ENCODE measurements at regions not wholly inside any gene's neighbourhood (a gene's known extent, or its start where the extent isn't known, plus 50 kb on each side); places are given as distances from the start of the nearest gene placed in this dataset.

DNA sequence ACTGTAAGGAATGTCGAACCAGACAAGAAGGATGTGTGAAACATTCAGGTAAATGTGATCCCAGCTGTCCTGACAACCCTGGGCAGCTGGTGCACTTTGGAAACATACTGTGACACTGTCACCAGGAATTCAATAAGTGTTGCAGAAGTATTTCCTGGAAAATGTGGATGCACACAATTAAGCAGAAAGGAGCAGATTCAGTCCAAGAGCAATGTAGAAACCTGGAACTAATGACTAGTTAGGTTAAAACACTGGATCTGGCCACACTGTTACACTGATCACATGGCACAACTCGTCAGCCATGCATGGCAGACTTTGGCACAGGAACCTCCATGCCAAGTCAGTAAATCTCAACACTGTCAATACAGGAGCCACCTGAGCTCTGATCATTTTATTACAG, 109.0 kb downstream of the FAM174A start (continued):
- TF ChIP-seq, protein P1, sequence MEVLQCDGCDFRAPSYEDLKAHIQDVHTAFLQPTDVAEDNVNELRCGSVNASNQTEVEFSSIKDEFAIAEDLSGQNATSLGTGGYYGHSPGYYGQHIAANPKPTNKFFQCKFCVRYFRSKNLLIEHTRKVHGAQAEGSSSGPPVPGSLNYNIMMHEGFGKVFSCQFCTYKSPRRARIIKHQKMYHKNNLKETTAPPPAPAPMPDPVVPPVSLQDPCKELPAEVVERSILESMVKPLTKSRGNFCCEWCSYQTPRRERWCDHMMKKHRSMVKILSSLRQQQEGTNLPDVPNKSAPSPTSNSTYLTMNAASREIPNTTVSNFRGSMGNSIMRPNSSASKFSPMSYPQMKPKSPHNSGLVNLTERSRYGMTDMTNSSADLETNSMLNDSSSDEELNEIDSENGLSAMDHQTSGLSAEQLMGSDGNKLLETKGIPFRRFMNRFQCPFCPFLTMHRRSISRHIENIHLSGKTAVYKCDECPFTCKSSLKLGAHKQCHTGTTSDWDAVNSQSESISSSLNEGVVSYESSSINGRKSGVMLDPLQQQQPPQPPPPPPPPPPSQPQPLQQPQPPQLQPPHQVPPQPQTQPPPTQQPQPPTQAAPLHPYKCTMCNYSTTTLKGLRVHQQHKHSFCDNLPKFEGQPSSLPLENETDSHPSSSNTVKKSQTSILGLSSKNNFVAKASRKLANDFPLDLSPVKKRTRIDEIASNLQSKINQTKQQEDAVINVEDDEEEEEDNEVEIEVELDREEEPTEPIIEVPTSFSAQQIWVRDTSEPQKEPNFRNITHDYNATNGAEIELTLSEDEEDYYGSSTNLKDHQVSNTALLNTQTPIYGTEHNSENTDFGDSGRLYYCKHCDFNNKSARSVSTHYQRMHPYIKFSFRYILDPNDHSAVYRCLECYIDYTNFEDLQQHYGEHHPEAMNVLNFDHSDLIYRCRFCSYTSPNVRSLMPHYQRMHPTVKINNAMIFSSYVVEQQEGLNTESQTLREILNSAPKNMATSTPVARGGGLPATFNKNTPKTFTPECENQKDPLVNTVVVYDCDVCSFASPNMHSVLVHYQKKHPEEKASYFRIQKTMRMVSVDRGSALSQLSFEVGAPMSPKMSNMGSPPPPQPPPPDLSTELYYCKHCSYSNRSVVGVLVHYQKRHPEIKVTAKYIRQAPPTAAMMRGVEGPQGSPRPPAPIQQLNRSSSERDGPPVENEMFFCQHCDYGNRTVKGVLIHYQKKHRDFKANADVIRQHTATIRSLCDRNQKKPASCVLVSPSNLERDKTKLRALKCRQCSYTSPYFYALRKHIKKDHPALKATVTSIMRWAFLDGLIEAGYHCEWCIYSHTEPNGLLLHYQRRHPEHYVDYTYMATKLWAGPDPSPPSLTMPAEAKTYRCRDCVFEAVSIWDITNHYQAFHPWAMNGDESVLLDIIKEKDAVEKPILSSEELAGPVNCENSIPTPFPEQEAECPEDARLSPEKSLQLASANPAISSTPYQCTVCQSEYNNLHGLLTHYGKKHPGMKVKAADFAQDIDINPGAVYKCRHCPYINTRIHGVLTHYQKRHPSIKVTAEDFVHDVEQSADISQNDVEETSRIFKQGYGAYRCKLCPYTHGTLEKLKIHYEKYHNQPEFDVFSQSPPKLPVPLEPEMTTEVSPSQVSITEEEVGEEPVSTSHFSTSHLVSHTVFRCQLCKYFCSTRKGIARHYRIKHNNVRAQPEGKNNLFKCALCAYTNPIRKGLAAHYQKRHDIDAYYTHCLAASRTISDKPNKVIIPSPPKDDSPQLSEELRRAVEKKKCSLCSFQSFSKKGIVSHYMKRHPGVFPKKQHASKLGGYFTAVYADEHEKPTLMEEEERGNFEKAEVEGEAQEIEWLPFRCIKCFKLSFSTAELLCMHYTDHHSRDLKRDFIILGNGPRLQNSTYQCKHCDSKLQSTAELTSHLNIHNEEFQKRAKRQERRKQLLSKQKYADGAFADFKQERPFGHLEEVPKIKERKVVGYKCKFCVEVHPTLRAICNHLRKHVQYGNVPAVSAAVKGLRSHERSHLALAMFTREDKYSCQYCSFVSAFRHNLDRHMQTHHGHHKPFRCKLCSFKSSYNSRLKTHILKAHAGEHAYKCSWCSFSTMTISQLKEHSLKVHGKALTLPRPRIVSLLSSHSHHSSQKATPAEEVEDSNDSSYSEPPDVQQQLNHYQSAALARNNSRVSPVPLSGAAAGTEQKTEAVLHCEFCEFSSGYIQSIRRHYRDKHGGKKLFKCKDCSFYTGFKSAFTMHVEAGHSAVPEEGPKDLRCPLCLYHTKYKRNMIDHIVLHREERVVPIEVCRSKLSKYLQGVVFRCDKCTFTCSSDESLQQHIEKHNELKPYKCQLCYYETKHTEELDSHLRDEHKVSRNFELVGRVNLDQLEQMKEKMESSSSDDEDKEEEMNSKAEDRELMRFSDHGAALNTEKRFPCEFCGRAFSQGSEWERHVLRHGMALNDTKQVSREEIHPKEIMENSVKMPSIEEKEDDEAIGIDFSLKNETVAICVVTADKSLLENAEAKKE (CRISPR knock-in tag; IDR thresholded peaks at IDR 0.05): no peak
- TF ChIP-seq CTCF (conservative IDR thresholded peaks at IDR 0.05; ENCODE audit: low read depth in 2 of 2) (no peak), CREB1 (CRISPR knock-in tag; IDR thresholded peaks at IDR 0.05; ENCODE audit: low read depth) (no peak), ZNF331 (CRISPR knock-in tag; IDR thresholded peaks at IDR 0.05; ENCODE audit: low read depth) (no peak), EZH2 (IDR thresholded peaks at IDR 0.05; ENCODE audit: low read depth, unreplicated experiment) (no peak), POLR2AphosphoS5 (IDR thresholded peaks at IDR 0.05; ENCODE audit: low read depth) (no peak), EZH2phosphoT487 (IDR thresholded peaks at IDR 0.05; ENCODE audit: unreplicated experiment) (no peak)

DNA sequence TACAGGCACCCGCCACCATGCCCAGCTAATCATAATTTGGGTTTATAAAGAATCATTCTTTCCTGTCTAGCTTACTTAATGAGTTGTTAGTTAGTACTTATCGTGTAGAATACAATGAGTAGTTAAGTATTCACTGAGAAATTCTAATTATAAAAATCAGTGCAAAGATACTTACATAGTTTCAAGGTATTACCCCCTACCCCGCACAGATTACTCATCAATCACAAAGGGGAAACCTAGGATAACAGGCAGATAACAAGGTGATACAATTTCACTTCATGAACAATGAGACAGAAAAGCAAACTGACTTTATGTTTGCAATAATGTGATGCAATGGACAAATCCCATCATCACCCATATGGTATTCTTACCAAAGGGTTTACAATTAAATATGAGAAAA, 109.6 kb downstream of the FAM174A start:
- H3F3A ChIP-seq (replicated peaks; ENCODE audit: low read depth): no peaks in the 10 kb centered on the region
- H3K4me3 Mint-ChIP-seq: no peak overlapping the region
- no peak for TF ChIP-seq ETS1 (IDR thresholded peaks at IDR 0.05)
- no peak for TF ChIP-seq EZH2 (IDR thresholded peaks at IDR 0.05; ENCODE audit: low read depth, unreplicated experiment)
- TF ChIP-seq EZH2phosphoT487 (IDR thresholded peaks at IDR 0.05; ENCODE audit: unreplicated experiment): no peak
- TF ChIP-seq ZNF331 (CRISPR knock-in tag; IDR thresholded peaks at IDR 0.05; ENCODE audit: low read depth): no peak
- no peak for TF ChIP-seq NANOG (IDR thresholded peaks at IDR 0.05; ENCODE audit: borderline replicate concordance)
- TF ChIP-seq POLR2AphosphoS5 (IDR thresholded peaks at IDR 0.05; ENCODE audit: low read depth): no peak
- TF ChIP-seq ZNF114 (CRISPR knock-in tag; IDR thresholded peaks at IDR 0.05): no peak
- H3K27me3 Mint-ChIP-seq (ENCODE audit: insufficient read depth, low read depth, poor library complexity): peaks cover 4% of the 10 kb centered on the region
- no peaks in the 10 kb centered on the region for H4K20me1 ChIP-seq (replicated peaks; ENCODE audit: insufficient read depth)
- no peak overlapping the region for H3K27ac ChIP-seq (ENCODE audit: low read depth)
- H3K4me2 ChIP-seq: no peak overlapping the region
- H3K9me2 ChIP-seq (ENCODE audit: insufficient read depth): peaks cover 5% of the 10 kb centered on the region
- H3K36me3 Mint-ChIP-seq (ENCODE audit: low read depth): no peaks in the 10 kb centered on the region
- H3K4me1 ChIP-seq (ENCODE audit: insufficient read depth): peaks cover 12% of the 10 kb centered on the region
- DNase-seq (ENCODE audit: low spot score): no peak
- ATAC-seq: no peak
- no peaks in the 10 kb centered on the region for H3K79me2 ChIP-seq (replicated peaks; ENCODE audit: insufficient read depth)
- peaks cover 26% of the 10 kb centered on the region for H3K4me1 Mint-ChIP-seq
- no peak overlapping the region for H3K4me3 ChIP-seq
- no peak overlapping the region for H2AFZ ChIP-seq
- H3K9me3 Mint-ChIP-seq: no peaks in the 10 kb centered on the region; the same call in 2 of the 3 replicates
- H3K27me3 ChIP-seq (ENCODE audit: insufficient read depth): no peaks in the 10 kb centered on the region
- no peaks in the 10 kb centered on the region for H3K36me3 ChIP-seq (ENCODE audit: insufficient read depth)
- no peak overlapping the region for H3K27ac Mint-ChIP-seq

Measured in GM23338 (cell line).